ENCODE measurements at regions not wholly inside any gene's neighbourhood (a gene's known extent, or its start where the extent isn't known, plus 50 kb on each side); places are given as distances from the start of the nearest gene placed in this dataset.

GRCh38 chr18:28781616-28782362, 604.9 kb upstream of the CDH2 start:
- Mint-ChIP-seq H3K9me3 (ENCODE audit: insufficient read depth) (no peaks in the 10 kb centered on the region), H3K4me1 (no peaks in the 10 kb centered on the region), H3K4me3 (no peak overlapping the region), H3K27ac (no peak overlapping the region), H3K27me3 (no peaks in the 10 kb centered on the region)
- intact Hi-C loops (cut with micrococcal nuclease), result no loop called here
- H3K9me3 ChIP-seq (ENCODE audit: control extremely low read depth in 1 of 3, control insufficient read depth in 2 of 3, insufficient read depth in 1 of 3, low read length in 2 of 3), result peaks cover 0 to 1% (median 0%) of the 10 kb centered on the region in 3 donors
- POLR2A ChIA-PET, result no interaction called here
- no peak for ATAC-seq (ENCODE audit: low read depth)
- CTCF ChIA-PET, result no interaction called here
- no peak overlapping the region for H3K4me3 ChIP-seq (ENCODE audit: control extremely low read depth in 1 of 5, extremely low read depth in 1 of 5, insufficient read depth in 1 of 5, low read depth in 2 of 5, low read length in 4 of 5)
- no peak overlapping the region for H3K27ac ChIP-seq (ENCODE audit: low read length in 2 of 2)
- TF ChIP-seq CTCF (IDR thresholded peaks at IDR 0.05), result no peak
- no peak for TF ChIP-seq EZH2 (IDR thresholded peaks at IDR 0.05; ENCODE audit: borderline replicate concordance, insufficient read depth, low read depth, low read length, poor library complexity, severe bottlenecking)
- H3K9ac ChIP-seq (ENCODE audit: low read length), result no peak overlapping the region
- H4K20me1 ChIP-seq (ENCODE audit: control insufficient read depth, insufficient read depth, low read length, poor library complexity, severe bottlenecking), result no peaks in the 10 kb centered on the region
- no peak for DNase-seq
- no peaks in the 10 kb centered on the region for H3K4me1 ChIP-seq (ENCODE audit: control insufficient read depth in 2 of 2, insufficient read depth in 2 of 2, low read length in 2 of 2)
- no peaks in the 10 kb centered on the region for H3K36me3 ChIP-seq (replicated peaks in 1 of 2; ENCODE audit: control extremely low read depth in 1 of 2, control insufficient read depth in 1 of 2, extremely low read depth in 1 of 2, insufficient read depth in 2 of 2, low read length in 1 of 2)
- no peaks in the 10 kb centered on the region for H3K27me3 ChIP-seq (replicated peaks in 1 of 4; ENCODE audit: control extremely low read depth in 1 of 4, control insufficient read depth in 3 of 4, insufficient read depth in 4 of 4, low read length in 3 of 4)
- no peak overlapping the region for H3K4me2 ChIP-seq (replicated peaks; ENCODE audit: low read depth, low read length, poor library complexity, severe bottlenecking)
- H2AFZ ChIP-seq (ENCODE audit: insufficient read depth, low read depth, low read length, poor library complexity, severe bottlenecking), result no peak overlapping the region
- no peaks in the 10 kb centered on the region for H3K79me2 ChIP-seq (ENCODE audit: control insufficient read depth, insufficient read depth, low read length)
- 47% methylated on average over 2 of the region's 4 CpGs for WGBS (ENCODE audit: insufficient coverage)

GRCh38 chr18:28778706-28779105, 601.8 kb upstream of the CDH2 start:
- POLR2A ChIA-PET, result no interaction called here
- Histone ChIP-seq H3K36me3 (replicated peaks in 1 of 2; ENCODE audit: control extremely low read depth in 1 of 2, control insufficient read depth in 1 of 2, extremely low read depth in 1 of 2, insufficient read depth in 2 of 2, low read length in 1 of 2) (no peaks in the 10 kb centered on the region), H4K20me1 (ENCODE audit: control insufficient read depth, insufficient read depth, low read length, poor library complexity, severe bottlenecking) (no peaks in the 10 kb centered on the region), H3K9me3 (ENCODE audit: control extremely low read depth in 1 of 3, control insufficient read depth in 2 of 3, insufficient read depth in 1 of 3, low read length in 2 of 3) (peaks cover 0 to 1% (median 0%) of the 10 kb centered on the region in 3 donors), H3K9ac (ENCODE audit: low read length) (no peak overlapping the region), H2AFZ (ENCODE audit: insufficient read depth, low read depth, low read length, poor library complexity, severe bottlenecking) (no peak overlapping the region), H3K79me2 (ENCODE audit: control insufficient read depth, insufficient read depth, low read length) (no peaks in the 10 kb centered on the region), H3K4me1 (ENCODE audit: control insufficient read depth in 2 of 2, insufficient read depth in 2 of 2, low read length in 2 of 2) (no peaks in the 10 kb centered on the region), H3K4me3 (ENCODE audit: control extremely low read depth in 1 of 5, extremely low read depth in 1 of 5, insufficient read depth in 1 of 5, low read depth in 2 of 5, low read length in 4 of 5) (no peak overlapping the region), H3K27me3 (replicated peaks in 1 of 4; ENCODE audit: control extremely low read depth in 1 of 4, control insufficient read depth in 3 of 4, insufficient read depth in 4 of 4, low read length in 3 of 4) (no peaks in the 10 kb centered on the region), H3K4me2 (replicated peaks; ENCODE audit: low read depth, low read length, poor library complexity, severe bottlenecking) (no peak overlapping the region), H3K27ac (ENCODE audit: low read length in 2 of 2) (no peak overlapping the region)
- Mint-ChIP-seq H3K27me3 (no peaks in the 10 kb centered on the region), H3K4me1 (no peaks in the 10 kb centered on the region), H3K4me3 (no peak overlapping the region), H3K27ac (no peak overlapping the region), H3K9me3 (ENCODE audit: insufficient read depth) (no peaks in the 10 kb centered on the region)
- DNase-seq (no peak), ATAC-seq (ENCODE audit: low read depth) (no peak)
- WGBS (ENCODE audit: insufficient coverage), result 97% methylated on average over 13 of the region's 14 CpGs
- intact Hi-C loops (cut with micrococcal nuclease), result no loop called here
- CTCF ChIA-PET, result no interaction called here
- TF ChIP-seq CTCF (IDR thresholded peaks at IDR 0.05) (no peak), EZH2 (IDR thresholded peaks at IDR 0.05; ENCODE audit: borderline replicate concordance, insufficient read depth, low read depth, low read length, poor library complexity, severe bottlenecking) (no peak)

Data from B cell (primary cell).